ENCODE measurements at regions not wholly inside any gene's neighbourhood (a gene's known extent, or its start where the extent isn't known, plus 50 kb on each side); places are given as distances from the start of the nearest gene placed in this dataset.

- Histone ChIP-seq H2AFZ (ENCODE audit: low read depth, low read length) (no peak overlapping the region), H3K9me3 (ENCODE audit: insufficient read depth, low read depth, low read length) (no peaks in the 10 kb centered on the region), H3K36me3 (ENCODE audit: insufficient read depth, low read length) (no peaks in the 10 kb centered on the region), H4K20me1 (ENCODE audit: insufficient read depth, low read length) (no peaks in the 10 kb centered on the region), H3K79me2 (ENCODE audit: insufficient read depth, low read length) (no peaks in the 10 kb centered on the region), H3K4me1 (ENCODE audit: insufficient read depth, low read length) (no peaks in the 10 kb centered on the region), H3K9ac (ENCODE audit: low read length) (no peak overlapping the region), H3K4me3 (ENCODE audit: insufficient read depth, low read depth, low read length) (no peak overlapping the region), H3K27ac (ENCODE audit: low read depth, low read length) (no peak overlapping the region), H3K27me3 (ENCODE audit: insufficient read depth, low read length) (no peaks in the 10 kb centered on the region), H3K4me2 (ENCODE audit: low read length) (no peak overlapping the region)
- Mint-ChIP-seq H3K4me3 (ENCODE audit: unreplicated experiment) (no peak overlapping the region), H3K9me3 (ENCODE audit: unreplicated experiment) (no peaks in the 10 kb centered on the region), H3K27ac (ENCODE audit: unreplicated experiment) (no peak overlapping the region), H3K27me3 (ENCODE audit: low read depth, unreplicated experiment) (no peaks in the 10 kb centered on the region), H3K36me3 (ENCODE audit: low read depth, unreplicated experiment) (no peaks in the 10 kb centered on the region), H3K4me1 (ENCODE audit: low read depth, unreplicated experiment) (peaks cover 9% of the 10 kb centered on the region)
- TF ChIP-seq EZH2 (IDR thresholded peaks at IDR 0.05; ENCODE audit: insufficient read depth, low read length) (no peak), CTCF (IDR thresholded peaks at IDR 0.05; ENCODE audit: insufficient read depth, low read depth, low read length) (no peak)
- peak; percentile 39 for DNase-seq (ENCODE audit: low read depth)
- no peak for FAIRE-seq
These were observed 239.0 kb upstream of the CCDC179 start for GRCh38 chr11:23099256-23099655.

- no peak overlapping the region for H3K4me2 ChIP-seq (ENCODE audit: low read length)
- no peak overlapping the region for H3K27ac Mint-ChIP-seq (ENCODE audit: unreplicated experiment)
- no peaks in the 10 kb centered on the region for H3K36me3 Mint-ChIP-seq (ENCODE audit: low read depth, unreplicated experiment)
- DNase-seq (ENCODE audit: low read depth) = no peak
- H3K4me3 Mint-ChIP-seq (ENCODE audit: unreplicated experiment) = no peak overlapping the region
- FAIRE-seq = no peak
- H3K27me3 ChIP-seq (ENCODE audit: insufficient read depth, low read length) = no peaks in the 10 kb centered on the region
- H3K4me3 ChIP-seq (ENCODE audit: insufficient read depth, low read depth, low read length) = no peak overlapping the region
- H4K20me1 ChIP-seq (ENCODE audit: insufficient read depth, low read length) = no peaks in the 10 kb centered on the region
- no peaks in the 10 kb centered on the region for H3K27me3 Mint-ChIP-seq (ENCODE audit: low read depth, unreplicated experiment)
- H3K36me3 ChIP-seq (ENCODE audit: insufficient read depth, low read length) = no peaks in the 10 kb centered on the region
- H3K9ac ChIP-seq (ENCODE audit: low read length) = no peak overlapping the region
- H3K9me3 ChIP-seq (ENCODE audit: insufficient read depth, low read depth, low read length) = no peaks in the 10 kb centered on the region
- H3K79me2 ChIP-seq (ENCODE audit: insufficient read depth, low read length) = no peaks in the 10 kb centered on the region
- H3K4me1 Mint-ChIP-seq (ENCODE audit: low read depth, unreplicated experiment) = peaks cover 9% of the 10 kb centered on the region
- no peak overlapping the region for H3K27ac ChIP-seq (ENCODE audit: low read depth, low read length)
- H2AFZ ChIP-seq (ENCODE audit: low read depth, low read length) = no peak overlapping the region
- TF ChIP-seq EZH2 (IDR thresholded peaks at IDR 0.05; ENCODE audit: insufficient read depth, low read length) (no peak), CTCF (IDR thresholded peaks at IDR 0.05; ENCODE audit: insufficient read depth, low read depth, low read length) (no peak)
- H3K9me3 Mint-ChIP-seq (ENCODE audit: unreplicated experiment) = no peaks in the 10 kb centered on the region
- H3K4me1 ChIP-seq (ENCODE audit: insufficient read depth, low read length) = no peaks in the 10 kb centered on the region
These were observed 240.5 kb upstream of the CCDC179 start for GRCh38 chr11:23100726-23101125.

- no peaks in the 10 kb centered on the region for H3K9me3 Mint-ChIP-seq (ENCODE audit: unreplicated experiment)
- no peaks in the 10 kb centered on the region for H3K4me1 ChIP-seq (ENCODE audit: insufficient read depth, low read length)
- H3K4me3 ChIP-seq (ENCODE audit: insufficient read depth, low read depth, low read length) = no peak overlapping the region
- H3K36me3 ChIP-seq (ENCODE audit: insufficient read depth, low read length) = no peaks in the 10 kb centered on the region
- DNase-seq (ENCODE audit: low read depth) (peak; percentile 49), FAIRE-seq (no peak)
- no peaks in the 10 kb centered on the region for H3K36me3 Mint-ChIP-seq (ENCODE audit: low read depth, unreplicated experiment)
- no peak overlapping the region for H2AFZ ChIP-seq (ENCODE audit: low read depth, low read length)
- H3K4me3 Mint-ChIP-seq (ENCODE audit: unreplicated experiment) = no peak overlapping the region
- H3K9me3 ChIP-seq (ENCODE audit: insufficient read depth, low read depth, low read length) = no peaks in the 10 kb centered on the region
- no peak for TF ChIP-seq CTCF (IDR thresholded peaks at IDR 0.05; ENCODE audit: insufficient read depth, low read depth, low read length)
- TF ChIP-seq EZH2 (IDR thresholded peaks at IDR 0.05; ENCODE audit: insufficient read depth, low read length) = no peak
- no peaks in the 10 kb centered on the region for H3K79me2 ChIP-seq (ENCODE audit: insufficient read depth, low read length)
- no peak overlapping the region for H3K27ac ChIP-seq (ENCODE audit: low read depth, low read length)
- peaks cover 5% of the 10 kb centered on the region for H3K4me1 Mint-ChIP-seq (ENCODE audit: low read depth, unreplicated experiment)
- H3K4me2 ChIP-seq (ENCODE audit: low read length) = no peak overlapping the region
- no peaks in the 10 kb centered on the region for H3K27me3 Mint-ChIP-seq (ENCODE audit: low read depth, unreplicated experiment)
- H3K27ac Mint-ChIP-seq (ENCODE audit: unreplicated experiment) = no peak overlapping the region
- H3K9ac ChIP-seq (ENCODE audit: low read length) = no peak overlapping the region
- H3K27me3 ChIP-seq (ENCODE audit: insufficient read depth, low read length) = no peaks in the 10 kb centered on the region
- H4K20me1 ChIP-seq (ENCODE audit: insufficient read depth, low read length) = no peaks in the 10 kb centered on the region
These were observed 243.1 kb upstream of the CCDC179 start for GRCh38 chr11:23103416-23103815.
